ENCODE measurements at regions not wholly inside any gene's neighbourhood (a gene's known extent, or its start where the extent isn't known, plus 50 kb on each side); places are given as distances from the start of the nearest gene placed in this dataset.

DNA sequence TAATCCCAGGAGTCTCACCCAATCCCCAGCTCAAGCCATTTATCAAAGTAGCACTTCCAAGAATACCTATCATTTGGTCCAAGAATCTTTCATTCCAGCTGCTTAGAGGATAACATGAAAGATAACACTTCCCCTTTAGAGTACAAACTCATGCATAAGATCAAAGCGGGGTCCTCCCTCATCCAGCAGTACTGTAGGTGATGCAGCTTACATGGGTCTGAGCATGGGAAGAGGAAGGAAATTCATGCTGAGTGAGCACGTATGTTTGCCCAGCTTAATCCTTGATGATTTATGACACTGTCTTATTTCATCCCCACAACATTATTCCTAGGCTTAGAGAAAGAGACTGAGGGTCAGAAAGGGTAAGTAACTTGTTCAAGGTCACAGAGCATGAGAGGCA lies 167.1 kb upstream of the GJB5 start:
- Histone ChIP-seq H3K36me3 (ENCODE audit: control insufficient read depth in 2 of 2, insufficient read depth in 1 of 2, low read length in 2 of 2) (no peaks in the 10 kb centered on the region), H3K9me3 (ENCODE audit: control insufficient read depth, insufficient read depth, low read depth, low read length) (no peaks in the 10 kb centered on the region), H3K4me3 (ENCODE audit: low read depth, low read length) (no peak overlapping the region), H3K4me1 (ENCODE audit: control insufficient read depth, insufficient read depth, low read length) (no peaks in the 10 kb centered on the region), H3K27ac (ENCODE audit: extremely low read depth, low read depth, low read length) (no peak overlapping the region)
- no peak for TF ChIP-seq ZFP37 (tag by site-specific recombination; IDR thresholded peaks at IDR 0.05)
- TF ChIP-seq, protein P1, sequence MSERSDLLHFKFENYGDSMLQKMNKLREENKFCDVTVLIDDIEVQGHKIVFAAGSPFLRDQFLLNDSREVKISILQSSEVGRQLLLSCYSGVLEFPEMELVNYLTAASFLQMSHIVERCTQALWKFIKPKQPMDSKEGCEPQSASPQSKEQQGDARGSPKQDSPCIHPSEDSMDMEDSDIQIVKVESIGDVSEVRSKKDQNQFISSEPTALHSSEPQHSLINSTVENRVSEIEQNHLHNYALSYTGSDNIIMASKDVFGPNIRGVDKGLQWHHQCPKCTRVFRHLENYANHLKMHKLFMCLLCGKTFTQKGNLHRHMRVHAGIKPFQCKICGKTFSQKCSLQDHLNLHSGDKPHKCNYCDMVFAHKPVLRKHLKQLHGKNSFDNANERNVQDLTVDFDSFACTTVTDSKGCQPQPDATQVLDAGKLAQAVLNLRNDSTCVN (tag by site-specific recombination; optimal IDR thresholded peaks at IDR 0.05) = no peak
- no peak for TF ChIP-seq GLI4 (tag by site-specific recombination; IDR thresholded peaks at IDR 0.05)
- no peak for TF ChIP-seq HOXA7 (CRISPR knock-in tag; IDR thresholded peaks at IDR 0.05; ENCODE audit: borderline replicate concordance)
- TF ChIP-seq ZNF138 (tag by site-specific recombination; IDR thresholded peaks at IDR 0.05; ENCODE audit: borderline replicate concordance) = no peak
- no peak for TF ChIP-seq ZNF404 (tag by site-specific recombination; IDR thresholded peaks at IDR 0.05)
- TF ChIP-seq ZNF274 (IDR thresholded peaks at IDR 0.05; ENCODE audit: low read length) = no peak
- no peak for TF ChIP-seq ZNF274 (tag by site-specific recombination; IDR thresholded peaks at IDR 0.05; ENCODE audit: borderline replicate concordance)
- no peak for TF ChIP-seq ZNF658 (tag by site-specific recombination; IDR thresholded peaks at IDR 0.05)
- TF ChIP-seq ZFP69B (tag by site-specific recombination; IDR thresholded peaks at IDR 0.05) = no peak
- no peak for TF ChIP-seq ZNF610 (tag by site-specific recombination; IDR thresholded peaks at IDR 0.05; ENCODE audit: borderline replicate concordance)
- no peak for TF ChIP-seq ZNF132 (tag by site-specific recombination; IDR thresholded peaks at IDR 0.05; ENCODE audit: borderline replicate concordance)
- no peak for TF ChIP-seq ZNF292 (tag by site-specific recombination; IDR thresholded peaks at IDR 0.05; ENCODE audit: borderline replicate concordance, low read depth)
- TF ChIP-seq ZNF157 (tag by site-specific recombination; IDR thresholded peaks at IDR 0.05) = no peak
- no peak for TF ChIP-seq ZBTB20 (tag by site-specific recombination; IDR thresholded peaks at IDR 0.05)
- TF ChIP-seq, protein P2, sequence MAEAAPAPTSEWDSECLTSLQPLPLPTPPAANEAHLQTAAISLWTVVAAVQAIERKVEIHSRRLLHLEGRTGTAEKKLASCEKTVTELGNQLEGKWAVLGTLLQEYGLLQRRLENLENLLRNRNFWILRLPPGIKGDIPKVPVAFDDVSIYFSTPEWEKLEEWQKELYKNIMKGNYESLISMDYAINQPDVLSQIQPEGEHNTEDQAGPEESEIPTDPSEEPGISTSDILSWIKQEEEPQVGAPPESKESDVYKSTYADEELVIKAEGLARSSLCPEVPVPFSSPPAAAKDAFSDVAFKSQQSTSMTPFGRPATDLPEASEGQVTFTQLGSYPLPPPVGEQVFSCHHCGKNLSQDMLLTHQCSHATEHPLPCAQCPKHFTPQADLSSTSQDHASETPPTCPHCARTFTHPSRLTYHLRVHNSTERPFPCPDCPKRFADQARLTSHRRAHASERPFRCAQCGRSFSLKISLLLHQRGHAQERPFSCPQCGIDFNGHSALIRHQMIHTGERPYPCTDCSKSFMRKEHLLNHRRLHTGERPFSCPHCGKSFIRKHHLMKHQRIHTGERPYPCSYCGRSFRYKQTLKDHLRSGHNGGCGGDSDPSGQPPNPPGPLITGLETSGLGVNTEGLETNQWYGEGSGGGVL (tag by site-specific recombination; IDR thresholded peaks at IDR 0.05) = no peak
- ChIA-PET POLR2A (no interaction called here), CTCF (interaction anchor here (0.6 kb wide), 2 partner anchors 22 to 40 kb away, joined by 3 read pairs; no protein-coding TSS in a partner anchor)

DNA sequence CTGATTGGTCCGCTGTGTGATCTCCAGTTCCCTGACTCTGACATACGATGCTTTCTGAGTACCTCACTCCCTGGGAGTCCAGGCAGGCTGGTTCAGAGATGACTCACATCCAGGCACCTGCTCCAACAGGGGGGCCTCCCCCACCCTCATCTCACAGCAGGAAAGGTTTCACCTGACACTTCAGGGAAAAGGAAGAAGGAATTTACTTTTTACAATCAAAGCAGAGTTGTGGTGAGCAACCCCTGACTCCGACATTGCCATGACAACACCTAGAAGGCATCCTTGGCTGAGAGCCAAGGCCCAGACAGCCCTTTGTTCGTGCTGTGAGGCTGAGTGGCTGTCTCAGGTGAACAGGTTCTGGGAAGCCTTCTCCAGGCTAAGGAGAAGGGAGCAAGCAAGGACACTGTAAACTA lies 164.6 kb upstream of the GJB5 start:
- CTCF ChIA-PET = interaction anchor here (0.9 to 2.4 kb wide), 5 partner anchors 10 to 152 kb away, joined by 3 to 8 read pairs (median 3); no protein-coding TSS in a partner anchor
- POLR2A ChIA-PET = no interaction called here
- Histone ChIP-seq H3K4me1 (ENCODE audit: control insufficient read depth, insufficient read depth, low read length) (no peaks in the 10 kb centered on the region), H3K4me3 (ENCODE audit: low read depth, low read length) (no peak overlapping the region), H3K9me3 (ENCODE audit: control insufficient read depth, insufficient read depth, low read depth, low read length) (no peaks in the 10 kb centered on the region), H3K27ac (ENCODE audit: extremely low read depth, low read depth, low read length) (no peak overlapping the region), H3K36me3 (ENCODE audit: control insufficient read depth in 2 of 2, insufficient read depth in 1 of 2, low read length in 2 of 2) (no peaks in the 10 kb centered on the region)
- TF ChIP-seq ZNF621 (tag by site-specific recombination; IDR thresholded peaks at IDR 0.05) (no peak), ZNF626 (tag by site-specific recombination; IDR thresholded peaks at IDR 0.05) (no peak), ZNF184 (tag by site-specific recombination; IDR thresholded peaks at IDR 0.05) (no peak), FEZF1 (tag by site-specific recombination; IDR thresholded peaks at IDR 0.05) (no peak), GLIS1 (tag by site-specific recombination; IDR thresholded peaks at IDR 0.05) (peak; percentile 99), ZIC2 (tag by site-specific recombination; IDR thresholded peaks at IDR 0.05) (peak; percentile 59), IKZF3 (tag by site-specific recombination; IDR thresholded peaks at IDR 0.05) (no peak), TRIM28 (IDR thresholded peaks at IDR 0.05; ENCODE audit: borderline replicate concordance, low read length) (no peak), SCRT1 (tag by site-specific recombination; IDR thresholded peaks at IDR 0.05; ENCODE audit: borderline replicate concordance) (no peak), ZNF366 (tag by site-specific recombination; conservative IDR thresholded peaks at IDR 0.05) (peak; percentile 49; the same call in 1 of the 2 replicates)
- TF ChIP-seq, protein P3, sequence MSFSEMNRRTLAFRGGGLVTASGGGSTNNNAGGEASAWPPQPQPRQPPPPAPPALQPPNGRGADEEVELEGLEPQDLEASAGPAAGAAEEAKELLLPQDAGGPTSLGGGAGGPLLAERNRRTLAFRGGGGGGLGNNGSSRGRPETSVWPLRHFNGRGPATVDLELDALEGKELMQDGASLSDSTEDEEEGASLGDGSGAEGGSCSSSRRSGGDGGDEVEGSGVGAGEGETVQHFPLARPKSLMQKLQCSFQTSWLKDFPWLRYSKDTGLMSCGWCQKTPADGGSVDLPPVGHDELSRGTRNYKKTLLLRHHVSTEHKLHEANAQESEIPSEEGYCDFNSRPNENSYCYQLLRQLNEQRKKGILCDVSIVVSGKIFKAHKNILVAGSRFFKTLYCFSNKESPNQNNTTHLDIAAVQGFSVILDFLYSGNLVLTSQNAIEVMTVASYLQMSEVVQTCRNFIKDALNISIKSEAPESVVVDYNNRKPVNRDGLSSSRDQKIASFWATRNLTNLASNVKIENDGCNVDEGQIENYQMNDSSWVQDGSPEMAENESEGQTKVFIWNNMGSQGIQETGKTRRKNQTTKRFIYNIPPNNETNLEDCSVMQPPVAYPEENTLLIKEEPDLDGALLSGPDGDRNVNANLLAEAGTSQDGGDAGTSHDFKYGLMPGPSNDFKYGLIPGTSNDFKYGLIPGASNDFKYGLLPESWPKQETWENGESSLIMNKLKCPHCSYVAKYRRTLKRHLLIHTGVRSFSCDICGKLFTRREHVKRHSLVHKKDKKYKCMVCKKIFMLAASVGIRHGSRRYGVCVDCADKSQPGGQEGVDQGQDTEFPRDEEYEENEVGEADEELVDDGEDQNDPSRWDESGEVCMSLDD (tag by site-specific recombination; IDR thresholded peaks at IDR 0.05) = no peak
- TF ChIP-seq, protein P4, sequence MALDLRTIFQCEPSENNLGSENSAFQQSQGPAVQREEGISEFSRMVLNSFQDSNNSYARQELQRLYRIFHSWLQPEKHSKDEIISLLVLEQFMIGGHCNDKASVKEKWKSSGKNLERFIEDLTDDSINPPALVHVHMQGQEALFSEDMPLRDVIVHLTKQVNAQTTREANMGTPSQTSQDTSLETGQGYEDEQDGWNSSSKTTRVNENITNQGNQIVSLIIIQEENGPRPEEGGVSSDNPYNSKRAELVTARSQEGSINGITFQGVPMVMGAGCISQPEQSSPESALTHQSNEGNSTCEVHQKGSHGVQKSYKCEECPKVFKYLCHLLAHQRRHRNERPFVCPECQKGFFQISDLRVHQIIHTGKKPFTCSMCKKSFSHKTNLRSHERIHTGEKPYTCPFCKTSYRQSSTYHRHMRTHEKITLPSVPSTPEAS (tag by site-specific recombination; IDR thresholded peaks at IDR 0.05) = no peak
- TF ChIP-seq, protein P5, sequence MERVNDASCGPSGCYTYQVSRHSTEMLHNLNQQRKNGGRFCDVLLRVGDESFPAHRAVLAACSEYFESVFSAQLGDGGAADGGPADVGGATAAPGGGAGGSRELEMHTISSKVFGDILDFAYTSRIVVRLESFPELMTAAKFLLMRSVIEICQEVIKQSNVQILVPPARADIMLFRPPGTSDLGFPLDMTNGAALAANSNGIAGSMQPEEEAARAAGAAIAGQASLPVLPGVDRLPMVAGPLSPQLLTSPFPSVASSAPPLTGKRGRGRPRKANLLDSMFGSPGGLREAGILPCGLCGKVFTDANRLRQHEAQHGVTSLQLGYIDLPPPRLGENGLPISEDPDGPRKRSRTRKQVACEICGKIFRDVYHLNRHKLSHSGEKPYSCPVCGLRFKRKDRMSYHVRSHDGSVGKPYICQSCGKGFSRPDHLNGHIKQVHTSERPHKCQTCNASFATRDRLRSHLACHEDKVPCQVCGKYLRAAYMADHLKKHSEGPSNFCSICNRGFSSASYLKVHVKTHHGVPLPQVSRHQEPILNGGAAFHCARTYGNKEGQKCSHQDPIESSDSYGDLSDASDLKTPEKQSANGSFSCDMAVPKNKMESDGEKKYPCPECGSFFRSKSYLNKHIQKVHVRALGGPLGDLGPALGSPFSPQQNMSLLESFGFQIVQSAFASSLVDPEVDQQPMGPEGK (tag by site-specific recombination; IDR thresholded peaks at IDR 0.05) = peak; percentile 37
